HG03175 (cell line): ENCODE measurements at regions not wholly inside any gene's neighbourhood (a gene's known extent, or its start where the extent isn't known, plus 50 kb on each side); places are given as distances from the start of the nearest gene placed in this dataset.

Experiments
- ATAC-seq: cut with Tn5 transposase; IDR thresholded peaks from one replicate; pipeline ENCODE4 v1.9.1; 2021; ENCODE audit warnings: mild to moderate bottlenecking, moderate library complexity; ENCODE audit not compliant: unreplicated experiment

DNA sequence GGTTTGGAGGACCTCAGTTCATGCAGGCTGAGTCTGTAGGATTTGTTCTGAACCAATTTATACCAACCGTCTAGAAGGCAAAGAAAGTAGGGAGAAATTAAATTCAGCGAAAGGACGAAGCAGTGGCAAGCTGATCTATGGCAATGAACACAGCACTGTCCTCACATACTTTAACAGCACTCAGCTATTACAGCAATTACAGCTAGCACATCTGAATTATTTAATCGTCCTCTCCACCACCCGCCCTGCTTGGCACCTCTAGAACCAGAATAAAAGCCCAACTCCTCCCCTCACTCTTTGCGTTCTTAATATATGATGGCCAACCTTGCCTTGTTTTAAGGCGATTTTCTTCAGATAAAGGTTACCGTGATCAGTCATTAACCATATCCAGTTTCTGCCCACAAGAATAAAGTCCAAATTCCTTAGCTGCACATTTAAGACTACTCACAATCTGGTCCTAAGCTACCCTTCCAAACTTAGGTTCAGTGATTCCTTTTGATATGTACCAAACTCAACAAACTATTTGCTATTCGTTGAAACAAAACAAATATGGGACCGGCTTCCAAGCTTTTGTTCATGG, 169.4 kb upstream of the ESRRG start:
- no peak for ATAC-seq

DNA sequence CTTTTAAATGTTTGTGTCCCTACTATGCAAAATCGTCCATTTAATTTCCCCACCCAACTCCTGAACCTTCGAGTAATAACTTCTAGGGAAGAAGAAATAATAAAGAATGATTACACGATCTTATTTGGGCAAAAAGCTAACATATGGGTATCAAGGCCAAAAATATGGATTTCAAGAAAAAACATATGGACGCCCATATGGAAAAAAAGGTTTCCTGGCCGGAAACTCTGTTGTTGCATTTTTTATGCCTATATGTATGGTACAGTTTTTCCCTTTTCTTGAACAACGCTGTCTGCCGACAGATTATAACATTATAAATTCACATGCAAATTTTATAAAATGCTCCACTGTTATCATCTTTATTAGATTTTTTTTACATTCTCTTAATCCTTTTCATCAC, 167.6 kb upstream of the ESRRG start:
- ATAC-seq: no peak

DNA sequence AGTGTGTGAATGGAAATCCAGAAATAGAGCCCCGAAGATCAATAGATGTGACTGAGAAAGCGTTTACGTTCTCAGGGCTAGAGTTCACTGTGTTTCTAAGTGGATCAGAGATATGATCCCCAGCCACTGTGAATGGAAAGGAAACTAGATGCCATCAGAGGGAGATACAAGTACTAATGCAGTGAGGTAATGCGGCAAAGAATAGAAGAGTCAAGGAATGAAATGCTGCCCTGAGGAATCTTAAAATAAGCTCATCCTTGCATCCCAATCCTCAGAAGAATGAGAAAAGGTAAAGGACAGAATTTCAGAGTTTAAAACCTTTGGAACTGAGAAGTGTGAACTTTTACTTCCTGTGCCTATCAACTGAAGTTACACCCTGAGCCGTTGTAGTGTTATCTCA, 165.5 kb upstream of the ESRRG start:
- no peak for ATAC-seq

- ATAC-seq: no peak
These were observed 163.8 kb upstream of the ESRRG start for GRCh38 chr1:216887032-216887431.

GRCh38 chr1:216884614-216885229, 161.5 kb upstream of the ESRRG start:
- ATAC-seq: no peak

- no peak for ATAC-seq
These were observed 160.3 kb upstream of the ESRRG start for GRCh38 chr1:216883518-216883917.

DNA sequence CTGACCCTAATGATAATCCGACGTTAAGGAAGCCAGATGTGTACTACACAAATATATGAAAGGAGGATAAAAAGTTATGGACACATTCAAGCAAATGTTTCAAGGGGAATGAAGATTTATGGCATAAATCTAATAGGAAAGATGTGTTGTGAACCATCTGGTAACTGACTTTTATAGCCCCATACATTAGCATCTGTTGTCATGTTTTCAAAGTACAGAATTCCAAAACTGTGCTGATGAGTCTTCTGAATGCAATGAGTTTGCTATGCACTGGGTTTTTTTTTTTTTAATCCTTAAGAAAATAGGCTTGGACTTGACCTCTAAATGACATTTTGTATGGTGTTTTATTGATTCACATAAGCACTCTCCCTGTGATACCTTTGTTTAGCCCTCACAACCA, 158.5 kb upstream of the ESRRG start:
- ATAC-seq: no peak

DNA sequence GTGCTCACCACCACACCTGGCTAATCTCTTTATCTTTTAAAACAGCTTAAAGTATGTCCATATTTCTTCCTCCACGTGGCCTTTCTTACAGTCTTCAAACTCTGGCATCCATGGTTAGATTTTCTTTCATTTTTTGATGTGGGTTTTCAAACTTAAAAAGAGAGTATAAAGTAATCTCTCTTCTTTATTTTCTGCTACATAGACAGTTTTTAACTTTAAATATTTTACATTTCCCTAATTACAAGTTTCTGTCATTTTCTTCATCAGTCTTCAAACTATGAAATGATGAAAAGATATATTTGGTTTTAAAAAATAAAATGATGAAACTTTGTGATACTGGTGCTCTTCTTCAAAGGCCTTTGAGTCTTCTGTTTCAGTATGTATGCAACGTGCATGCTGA, 143.5 kb upstream of the ESRRG start:
- no peak for ATAC-seq

- no peak for ATAC-seq
These were observed 132.6 kb upstream of the ESRRG start for GRCh38 chr1:216855810-216856209.

DNA sequence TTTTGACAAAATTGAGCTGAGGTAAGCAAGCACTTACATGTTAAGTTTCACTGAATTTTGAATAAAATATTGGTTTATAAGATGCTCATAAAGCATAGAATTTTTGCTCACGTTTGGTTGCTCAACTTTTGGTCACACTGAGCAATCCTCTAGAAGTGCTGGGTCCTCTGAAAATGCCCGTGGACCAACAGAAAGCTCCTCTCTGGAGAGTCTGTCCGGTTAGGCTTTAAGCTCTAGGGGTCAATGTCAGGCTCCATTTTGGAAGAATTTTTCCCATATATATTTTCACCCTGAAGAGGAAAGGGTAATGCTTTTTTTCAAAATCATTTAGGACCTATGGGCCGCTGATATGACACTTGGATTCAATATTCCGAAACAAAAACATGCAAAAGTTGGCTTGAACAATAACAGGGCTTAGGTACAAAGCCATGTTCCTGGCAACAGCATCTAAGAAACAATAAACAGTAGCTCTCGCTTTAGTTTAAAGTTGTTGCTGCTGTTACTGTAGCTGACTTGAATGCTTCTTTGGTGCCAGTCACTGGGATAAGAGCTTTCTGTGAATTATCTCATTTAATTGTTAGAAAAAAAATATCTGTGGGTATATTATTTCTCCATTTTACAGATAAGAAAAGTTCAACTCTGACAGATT, 131.7 kb upstream of the ESRRG start:
- no peak for ATAC-seq

- no peak for ATAC-seq
These were observed 127.8 kb upstream of the ESRRG start for GRCh38 chr1:216851073-216851472.

GRCh38 chr1:216849146-216849545, 125.9 kb upstream of the ESRRG start:
- ATAC-seq: no peak

GRCh38 chr1:216847397-216848036, 124.3 kb upstream of the ESRRG start:
- ATAC-seq: no peak

DNA sequence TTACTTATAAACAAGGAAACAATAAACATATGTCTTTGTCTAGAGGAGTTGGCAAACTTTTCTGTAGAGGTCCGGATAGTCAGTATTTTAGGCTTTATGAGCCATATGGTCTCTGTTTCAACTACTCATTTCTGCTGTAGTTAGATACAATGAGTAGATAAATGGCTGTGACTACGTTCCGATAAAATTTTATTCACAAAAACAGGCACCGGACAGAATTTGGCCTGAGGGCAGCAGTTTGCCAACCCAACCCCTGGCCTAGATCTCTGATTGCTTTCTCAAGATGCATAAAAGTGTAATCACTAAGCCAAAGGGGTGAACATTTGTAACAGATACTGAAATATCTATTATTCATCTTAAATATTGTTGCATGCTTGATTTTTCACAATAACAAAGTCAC, 123.1 kb upstream of the ESRRG start:
- ATAC-seq: no peak

GRCh38 chr1:216843409-216843808, 120.2 kb upstream of the ESRRG start:
- ATAC-seq: no peak

DNA sequence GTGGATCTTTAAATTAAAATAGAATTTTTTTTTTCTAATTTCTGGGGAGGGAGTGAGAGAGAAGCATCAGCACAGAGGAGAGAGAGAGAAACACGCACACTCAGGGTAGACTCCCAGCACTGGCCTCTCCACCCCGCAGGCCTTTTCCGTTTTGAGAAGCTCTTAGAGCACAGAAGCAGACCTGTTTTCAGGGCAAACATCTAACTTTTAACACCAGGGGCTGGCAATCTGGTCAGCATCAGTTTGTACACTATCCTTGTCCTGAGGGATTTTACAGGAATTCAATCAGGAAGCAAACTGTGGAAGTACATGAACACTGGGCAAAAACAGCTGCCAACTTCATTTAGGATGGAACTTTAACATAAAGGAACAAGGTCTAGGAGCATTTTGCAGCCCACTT, 117.9 kb upstream of the ESRRG start:
- ATAC-seq: no peak

DNA sequence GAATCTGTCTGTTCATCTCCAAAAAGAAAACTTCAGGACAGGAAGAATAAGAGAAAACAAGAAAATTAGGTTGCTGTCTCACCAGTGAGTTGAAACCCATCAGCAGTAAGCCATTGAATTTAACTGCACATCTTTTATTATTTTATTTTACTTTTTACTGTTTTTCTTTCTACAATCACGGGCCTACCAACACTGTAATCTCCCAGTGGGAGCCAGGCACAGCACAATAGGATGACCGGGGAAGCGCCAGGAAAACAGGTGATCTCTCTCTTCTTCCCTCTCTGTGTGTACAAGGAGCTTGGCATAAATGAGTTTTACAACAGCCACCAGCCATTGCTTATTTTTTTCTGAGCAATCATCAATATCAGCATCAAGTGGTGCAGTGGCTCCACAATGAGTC, 113.1 kb upstream of the ESRRG start:
- ATAC-seq: no peak

DNA sequence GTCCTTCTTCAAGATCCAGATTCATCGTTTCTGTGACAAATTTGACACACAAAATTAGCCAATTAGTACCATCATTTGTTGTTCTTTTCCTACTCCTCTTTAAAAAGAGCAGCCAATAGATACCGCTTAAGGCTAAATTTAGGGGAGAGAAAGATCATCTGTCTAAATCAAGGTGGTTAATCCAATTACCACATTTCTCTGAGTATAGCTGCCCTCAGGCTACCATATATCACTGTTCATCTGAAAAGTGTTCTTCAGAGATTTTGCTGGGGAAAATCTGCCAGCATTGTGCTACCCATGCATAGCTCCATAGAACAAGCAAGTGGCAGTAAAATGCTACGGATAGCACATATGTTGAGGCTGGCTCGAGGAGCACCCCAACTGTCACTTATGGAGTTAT, 110.3 kb upstream of the ESRRG start:
- no peak for ATAC-seq

DNA sequence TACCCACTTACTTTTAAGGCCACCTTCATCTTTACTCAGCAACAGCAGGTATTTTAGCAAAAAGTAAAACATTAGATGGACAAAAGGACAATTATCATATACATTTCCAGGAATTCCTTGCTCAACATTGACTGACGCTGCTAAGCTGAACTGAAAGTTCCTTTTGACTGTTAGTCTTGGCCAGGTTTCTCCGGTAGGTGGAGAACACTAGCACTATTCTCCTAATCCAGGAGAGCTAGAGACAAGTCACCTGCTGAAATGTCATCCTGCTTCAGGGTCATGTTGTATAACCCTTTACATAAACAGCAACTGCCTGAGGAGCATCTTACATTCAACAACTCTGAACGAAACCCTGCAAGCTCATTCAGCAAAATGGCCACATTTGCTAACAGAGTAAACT, 109.0 kb upstream of the ESRRG start:
- no peak for ATAC-seq

- no peak for ATAC-seq
These were observed 107.4 kb upstream of the ESRRG start for GRCh38 chr1:216830424-216831210.

- no peak for ATAC-seq
These were observed 104.0 kb upstream of the ESRRG start for GRCh38 chr1:216827251-216827650.
